SU-DHL-6 (cell line): ENCODE measurements at regions not wholly inside any gene's neighbourhood (a gene's known extent, or its start where the extent isn't known, plus 50 kb on each side); places are given as distances from the start of the nearest gene placed in this dataset.

Experiments
- H2AFZ ChIP-seq: fragments of 200-600 bp; sonication (generic); 2 replicates; pipeline ENCODE4 v1.6.1; 2014; ENCODE audit warnings: low read depth, mild to moderate bottlenecking, moderate library complexity, mixed read lengths, antibody characterized with exemption, low read length; ENCODE audit not compliant: severe bottlenecking
- H3F3A ChIP-seq: fragments of 200-600 bp; shearing (Covaris generic); 2 replicates; pipeline ENCODE4 v1.6.0; 2016; ENCODE audit warnings: antibody characterized with exemption, mild to moderate bottlenecking; ENCODE audit not compliant: insufficient read depth
- H3K27ac ChIP-seq: fragments of 200-600 bp; sonication (generic); 2 replicates; pipeline ENCODE4 v1.5.1; 2016; ENCODE audit warnings: low read depth, mild to moderate bottlenecking, low read length, moderate library complexity, mixed read lengths
- H3K27me3 ChIP-seq: fragments of 200-600 bp; sonication (generic), shearing (Covaris generic); 2 replicates; pipeline ENCODE4 v1.6.0; 2014; ENCODE audit warnings: mild to moderate bottlenecking, low read length
- H3K36me3 ChIP-seq: fragments of 200-600 bp; sonication (generic); 2 replicates; pipeline ENCODE4 v1.6.1; 2014; ENCODE audit warnings: mild to moderate bottlenecking, low read length, mixed read lengths
- H3K4me2 ChIP-seq: fragments of 300-600, 200-600 bp; shearing (Covaris generic), sonication (generic); 2 replicates; pipeline ENCODE4 v1.6.0; 2014; ENCODE audit warnings: low read length, low read depth, mild to moderate bottlenecking; ENCODE audit not compliant: poor library complexity, severe bottlenecking
- H3K4me3 ChIP-seq: fragments of 200-600 bp; sonication (generic); 2 replicates; pipeline ENCODE4 v1.5.1; 2014; ENCODE audit warnings: antibody characterized with exemption, low read length, mild to moderate bottlenecking, mixed read lengths; ENCODE audit not compliant: insufficient read depth, poor library complexity, severe bottlenecking
- H3K79me2 ChIP-seq: fragments of 200-600 bp; sonication (generic); 2 replicates; pipeline ENCODE4 v1.6.1; 2014; ENCODE audit warnings: mild to moderate bottlenecking, low read length, moderate library complexity; ENCODE audit not compliant: insufficient read depth
- H3K9ac ChIP-seq: fragments of 200-600 bp; sonication (generic); 2 replicates; pipeline ENCODE4 v1.7.0; 2014; ENCODE audit warnings: mild to moderate bottlenecking, low read length
- H3K9me2 ChIP-seq: fragments of 200-600 bp; sonication (generic); replicated peaks from 2 replicates; pipeline ENCODE4 v1.6.1; 2014; ENCODE audit warnings: low read length; ENCODE audit not compliant: insufficient read depth
- H3K9me3 ChIP-seq: fragments of 200-600 bp; sonication (generic); 2 replicates; pipeline ENCODE4 v1.6.1; 2014; ENCODE audit warnings: low read length, mixed read lengths; ENCODE audit not compliant: insufficient read depth
- H4K20me1 ChIP-seq: fragments of 200-600 bp; sonication (generic); 2 replicates; pipeline ENCODE4 v1.6.1; 2014; ENCODE audit warnings: low read depth, mild to moderate bottlenecking, antibody characterized with exemption, low read length, moderate library complexity, mixed read lengths
- EZH2phosphoT487 ChIP-seq: fragments of 200-600 bp; sonication (generic), shearing (Covaris generic); conservative IDR thresholded peaks from 2 replicates; pipeline ENCODE4 v1.6.1; 2018; ENCODE audit warnings: mild to moderate bottlenecking, antibody characterized with exemption, low read length, moderate library complexity, mixed read lengths
- TF ChIP-seq, protein P1 (sequence below): fragments of 200-600 bp; sonication (generic); IDR thresholded peaks from one replicate; pipeline ENCODE4 v1.5.1; 2017; ENCODE audit warnings: antibody characterized with exemption, mild to moderate bottlenecking, low read length, moderate library complexity; ENCODE audit not compliant: insufficient read depth, poor library complexity, severe bottlenecking

DNA sequence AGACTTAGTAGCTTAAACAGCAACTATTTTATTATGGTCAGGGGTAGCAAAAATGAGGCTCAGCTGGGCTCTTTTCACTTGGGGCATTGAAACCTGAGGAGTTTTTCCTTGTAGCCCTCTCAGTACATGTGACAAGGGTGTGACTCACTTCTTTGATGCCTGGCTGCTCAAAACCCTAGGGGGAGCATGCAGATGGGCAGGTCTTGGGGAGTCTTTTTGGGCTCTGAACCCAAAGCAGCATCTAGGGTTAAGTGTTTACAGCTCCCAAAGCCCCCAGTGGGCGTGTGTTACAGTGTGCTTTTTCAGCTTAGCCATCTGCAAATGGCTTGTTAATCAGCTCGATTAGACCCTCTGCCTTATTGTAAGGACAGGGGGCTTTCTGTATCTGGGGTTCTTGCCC is 1752.7 kb downstream of the PCDH7 start:
- no peaks in the 10 kb centered on the region for H3K36me3 ChIP-seq

DNA sequence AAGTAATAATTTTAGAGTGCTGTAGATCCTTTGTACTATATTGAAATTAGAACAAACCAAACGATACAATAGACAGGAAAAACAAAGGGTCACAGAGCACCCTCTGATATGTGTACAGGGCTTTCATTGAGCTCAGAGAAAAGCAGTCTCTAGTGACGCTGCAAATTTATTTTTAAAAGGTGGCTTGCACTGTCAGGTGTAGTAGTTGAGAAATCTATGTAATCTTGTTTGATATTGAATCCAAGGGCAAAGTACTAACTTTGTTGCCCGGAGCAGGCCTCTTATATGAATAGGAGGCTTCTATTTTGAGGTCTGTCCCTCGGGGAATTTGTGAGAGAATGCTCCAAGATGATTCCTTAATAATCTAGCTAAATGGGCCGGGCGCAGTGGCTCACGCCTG is 1755.5 kb downstream of the PCDH7 start:
- Histone ChIP-seq H3K36me3 (no peaks in the 10 kb centered on the region), H3K79me2 (no peaks in the 10 kb centered on the region), H3K9me2 (no peaks in the 10 kb centered on the region), H3K9me3 (no peaks in the 10 kb centered on the region), H3K4me3 (no peak overlapping the region), H4K20me1 (no peaks in the 10 kb centered on the region), H3K4me2 (no peak overlapping the region), H3F3A (0 out of 2 replicates have a peak, but pooled peaks cover 2% of the 10 kb centered on the region), H2AFZ (no peak overlapping the region), H3K27me3 (no peaks in the 10 kb centered on the region), H3K9ac (no peak overlapping the region), H3K27ac (no peak overlapping the region)
- TF ChIP-seq EZH2phosphoT487: no peak
- TF ChIP-seq, protein P1, sequence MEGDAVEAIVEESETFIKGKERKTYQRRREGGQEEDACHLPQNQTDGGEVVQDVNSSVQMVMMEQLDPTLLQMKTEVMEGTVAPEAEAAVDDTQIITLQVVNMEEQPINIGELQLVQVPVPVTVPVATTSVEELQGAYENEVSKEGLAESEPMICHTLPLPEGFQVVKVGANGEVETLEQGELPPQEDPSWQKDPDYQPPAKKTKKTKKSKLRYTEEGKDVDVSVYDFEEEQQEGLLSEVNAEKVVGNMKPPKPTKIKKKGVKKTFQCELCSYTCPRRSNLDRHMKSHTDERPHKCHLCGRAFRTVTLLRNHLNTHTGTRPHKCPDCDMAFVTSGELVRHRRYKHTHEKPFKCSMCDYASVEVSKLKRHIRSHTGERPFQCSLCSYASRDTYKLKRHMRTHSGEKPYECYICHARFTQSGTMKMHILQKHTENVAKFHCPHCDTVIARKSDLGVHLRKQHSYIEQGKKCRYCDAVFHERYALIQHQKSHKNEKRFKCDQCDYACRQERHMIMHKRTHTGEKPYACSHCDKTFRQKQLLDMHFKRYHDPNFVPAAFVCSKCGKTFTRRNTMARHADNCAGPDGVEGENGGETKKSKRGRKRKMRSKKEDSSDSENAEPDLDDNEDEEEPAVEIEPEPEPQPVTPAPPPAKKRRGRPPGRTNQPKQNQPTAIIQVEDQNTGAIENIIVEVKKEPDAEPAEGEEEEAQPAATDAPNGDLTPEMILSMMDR: no peak

More for the DNA sequence above, 1752.7 kb downstream of the PCDH7 start:
- Histone ChIP-seq H3K4me2 (no peak overlapping the region), H3K9me3 (no peaks in the 10 kb centered on the region), H3K79me2 (no peaks in the 10 kb centered on the region), H3K27me3 (no peaks in the 10 kb centered on the region), H3K27ac (no peak overlapping the region), H3F3A (0 out of 2 replicates have a peak, but pooled peaks cover 2% of the 10 kb centered on the region), H2AFZ (no peak overlapping the region), H3K9ac (no peak overlapping the region), H3K9me2 (no peaks in the 10 kb centered on the region), H4K20me1 (no peaks in the 10 kb centered on the region), H3K4me3 (no peak overlapping the region)
- TF ChIP-seq, protein P1: no peak
- no peak for TF ChIP-seq EZH2phosphoT487

DNA sequence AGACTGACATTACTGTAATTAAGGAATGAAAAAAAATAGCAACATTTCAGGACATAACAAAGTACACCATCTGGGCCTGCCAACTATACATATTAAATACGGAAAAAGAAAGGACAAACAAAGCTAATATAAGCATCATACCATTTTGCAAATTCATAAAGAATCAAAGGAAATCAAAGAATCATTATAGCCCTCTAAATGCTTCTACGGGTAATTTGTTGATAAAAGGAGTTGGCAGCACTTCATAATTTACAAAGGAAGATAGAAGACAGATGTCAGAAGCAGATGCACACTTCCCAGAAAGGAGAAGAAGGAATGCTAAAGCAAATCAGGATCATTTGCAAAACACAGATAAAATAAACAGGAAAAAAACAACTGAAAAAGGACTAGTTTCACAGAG is 1757.3 kb downstream of the PCDH7 start:
- H3K79me2 ChIP-seq: no peaks in the 10 kb centered on the region
- H3K27ac ChIP-seq: no peak overlapping the region
- H3K4me2 ChIP-seq: no peak overlapping the region
- H3K9me2 ChIP-seq: no peaks in the 10 kb centered on the region
- H3K36me3 ChIP-seq: no peaks in the 10 kb centered on the region
- no peaks in the 10 kb centered on the region for H3K27me3 ChIP-seq
- no peak overlapping the region for H3K9ac ChIP-seq
- 0 out of 2 replicates have a peak, but pooled peaks cover 4% of the 10 kb centered on the region for H3K9me3 ChIP-seq
- no peaks in the 10 kb centered on the region for H4K20me1 ChIP-seq
- no peak overlapping the region for H2AFZ ChIP-seq
- no peak overlapping the region for H3K4me3 ChIP-seq
- no peaks in the 10 kb centered on the region for H3F3A ChIP-seq
- TF ChIP-seq, protein P1: no peak
- TF ChIP-seq EZH2phosphoT487: no peak
